Ovary (tissue), 3 donors: ENCODE measurements at regions not wholly inside any gene's neighbourhood (a gene's known extent, or its start where the extent isn't known, plus 50 kb on each side); places are given as distances from the start of the nearest gene placed in this dataset.

ENCODE experiments used
- CTCF ChIP-seq, 3 donors: fragments of 450-650 bp in 2 of 3; fragments of 200-600 bp in 1 of 3; IDR thresholded peaks; one replicate each; pipeline versions ENCODE4 v1.5.1 to v1.8.0; 2016 to 2022; ENCODE audit warnings: antibody characterized with exemption in 3 of 3, mild to moderate bottlenecking in 1 of 3
- EP300 ChIP-seq: sonication (generic); formaldehyde crosslinking; IDR thresholded peaks from one replicate; pipeline ENCODE4 v1.6.1; 2017; ENCODE audit warnings: antibody characterized with exemption
- donor health status: DM: no; HTN: no; CAD: no.

- TF ChIP-seq CTCF (IDR thresholded peaks at IDR 0.05), result no peak
- TF ChIP-seq EP300, result no peak
Measured at GRCh38 chr7:136294977-136295376, 317.8 kb upstream of the MTPN start.
